Ishikawa (cell line): ENCODE measurements at regions not wholly inside any gene's neighbourhood (a gene's known extent, or its start where the extent isn't known, plus 50 kb on each side); places are given as distances from the start of the nearest gene placed in this dataset.

Source experiments
- CEBPB ChIP-seq: IDR thresholded peaks from 2 replicates; pipeline ENCODE4 v1.6.1; 2012
- CREB1 ChIP-seq: IDR thresholded peaks from 2 replicates; pipeline ENCODE4 v1.6.1; 2012; ENCODE audit warnings: low read depth
- EGR1 ChIP-seq: IDR thresholded peaks from 2 replicates; pipeline ENCODE4 v1.6.1; 2012
- EP300 ChIP-seq: IDR thresholded peaks from 2 replicates; pipeline ENCODE4 v1.6.1; 2012; ENCODE audit warnings: borderline replicate concordance
- FOXM1 ChIP-seq: IDR thresholded peaks from 2 replicates; pipeline ENCODE4 v1.6.1; 2012; ENCODE audit warnings: low read depth, borderline replicate concordance
- MAX ChIP-seq: IDR thresholded peaks from 2 replicates; pipeline ENCODE4 v1.6.1; 2012
- NFIC ChIP-seq: IDR thresholded peaks from 2 replicates; pipeline ENCODE4 v1.6.1; 2012
- RAD21 ChIP-seq: IDR thresholded peaks from 2 replicates; pipeline ENCODE4 v1.6.1; 2012; ENCODE audit warnings: low read depth
- REST ChIP-seq: IDR thresholded peaks from 2 replicates; pipeline ENCODE4 v1.6.1; 2012; ENCODE audit warnings: low read depth, mild to moderate bottlenecking
- TAF1 ChIP-seq: IDR thresholded peaks from 2 replicates; pipeline ENCODE4 v1.6.1; 2012; ENCODE audit warnings: low read depth, mild to moderate bottlenecking
- TCF12 ChIP-seq: IDR thresholded peaks from 2 replicates; pipeline ENCODE4 v1.6.1; 2012; ENCODE audit warnings: low read depth
- TEAD4 ChIP-seq: IDR thresholded peaks from 2 replicates; pipeline ENCODE4 v1.6.1; 2012
- USF1 ChIP-seq: IDR thresholded peaks from 2 replicates; pipeline ENCODE4 v1.6.1; 2012
- YY1 ChIP-seq: IDR thresholded peaks from 2 replicates; pipeline ENCODE4 v1.6.1; 2012; ENCODE audit warnings: low read depth
- ZBTB7A ChIP-seq: IDR thresholded peaks from 2 replicates; pipeline ENCODE4 v1.6.1; 2012; ENCODE audit warnings: low read depth

- TF ChIP-seq CREB1 (no peak), YY1 (no peak)
These were observed 495.3 kb downstream of the SPRY1 start for GRCh38 chr4:123891881-123892280.

GRCh38 chr4:123892368-123892976, 495.9 kb downstream of the SPRY1 start:
- TF ChIP-seq YY1 (no peak), TAF1 (no peak), ZBTB7A (no peak), TEAD4 (no peak), EP300 (no peak), CREB1 (no peak)

GRCh38 chr4:123893011-123893981, 496.7 kb downstream of the SPRY1 start:
- TF ChIP-seq USF1 (no peak), TEAD4 (no peak), EGR1 (no peak), ZBTB7A (no peak), NFIC (no peak), YY1 (no peak), FOXM1 (no peak), RAD21 (no peak)

GRCh38 chr4:123896446-123897071, 500.0 kb downstream of the SPRY1 start:
- TF ChIP-seq TEAD4 (no peak), ZBTB7A (no peak), EP300 (no peak), FOXM1 (no peak), CEBPB (no peak), USF1 (no peak), EGR1 (no peak), REST (no peak), CREB1 (no peak), RAD21 (no peak)

GRCh38 chr4:123898946-123899666, 502.5 kb downstream of the SPRY1 start:
- TF ChIP-seq MAX: no peak
- no peak for TF ChIP-seq TAF1
- TF ChIP-seq REST: no peak
- TF ChIP-seq YY1: no peak
- no peak for TF ChIP-seq EGR1
- TF ChIP-seq TEAD4: no peak
- TF ChIP-seq FOXM1: no peak
- TF ChIP-seq ZBTB7A: no peak
- TF ChIP-seq CREB1: no peak
- TF ChIP-seq TCF12: no peak
- no peak for TF ChIP-seq RAD21
- TF ChIP-seq USF1: no peak
- TF ChIP-seq NFIC: no peak
- TF ChIP-seq EP300: no peak
- no peak for TF ChIP-seq CEBPB
